Retinal pigment epithelial cell (primary cell): ENCODE measurements at regions not wholly inside any gene's neighbourhood (a gene's known extent, or its start where the extent isn't known, plus 50 kb on each side); places are given as distances from the start of the nearest gene placed in this dataset.
A peak's percentile ranks its signal among the peaks of the same experiment; 100 is the strongest.

ENCODE experiments used
- DNase-seq: peaks from one replicate; pipeline ENCODE4 v3.0.0-alpha.2; 2010; ENCODE audit warnings: low read depth
- H3K4me3 ChIP-seq: 2 replicates; pipeline ENCODE4 v1.5.1; 2011; ENCODE audit warnings: mild to moderate bottlenecking, low read length, control low read depth, moderate library complexity
- TF ChIP-seq, protein P1 (sequence below): conservative IDR thresholded peaks from 2 replicates; pipeline ENCODE4 v1.5.1; 2011; ENCODE audit warnings: low read depth, low read length, control low read depth, inconsistent platforms

DNA sequence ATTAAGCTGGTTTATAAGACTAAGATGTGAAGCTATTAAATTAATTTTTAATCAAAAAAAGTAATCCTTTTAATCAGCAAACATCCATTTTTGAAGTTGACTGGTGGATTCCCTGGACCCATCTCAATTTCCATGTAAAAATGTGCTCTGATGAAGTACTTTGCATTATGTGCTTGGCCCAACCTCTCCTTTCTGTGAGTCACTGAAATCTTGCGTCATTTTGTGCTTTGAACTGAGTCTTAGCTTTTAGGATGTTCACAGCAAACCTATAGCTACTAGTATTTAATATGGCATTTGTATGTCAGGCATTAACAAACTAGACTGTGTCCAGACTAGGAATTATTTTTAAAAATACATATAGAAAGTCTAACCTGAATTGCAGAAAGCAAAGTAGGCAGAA lies 55.0 kb upstream of the CDH12 start:
- peak; percentile 26 for DNase-seq
- TF ChIP-seq, protein P1, sequence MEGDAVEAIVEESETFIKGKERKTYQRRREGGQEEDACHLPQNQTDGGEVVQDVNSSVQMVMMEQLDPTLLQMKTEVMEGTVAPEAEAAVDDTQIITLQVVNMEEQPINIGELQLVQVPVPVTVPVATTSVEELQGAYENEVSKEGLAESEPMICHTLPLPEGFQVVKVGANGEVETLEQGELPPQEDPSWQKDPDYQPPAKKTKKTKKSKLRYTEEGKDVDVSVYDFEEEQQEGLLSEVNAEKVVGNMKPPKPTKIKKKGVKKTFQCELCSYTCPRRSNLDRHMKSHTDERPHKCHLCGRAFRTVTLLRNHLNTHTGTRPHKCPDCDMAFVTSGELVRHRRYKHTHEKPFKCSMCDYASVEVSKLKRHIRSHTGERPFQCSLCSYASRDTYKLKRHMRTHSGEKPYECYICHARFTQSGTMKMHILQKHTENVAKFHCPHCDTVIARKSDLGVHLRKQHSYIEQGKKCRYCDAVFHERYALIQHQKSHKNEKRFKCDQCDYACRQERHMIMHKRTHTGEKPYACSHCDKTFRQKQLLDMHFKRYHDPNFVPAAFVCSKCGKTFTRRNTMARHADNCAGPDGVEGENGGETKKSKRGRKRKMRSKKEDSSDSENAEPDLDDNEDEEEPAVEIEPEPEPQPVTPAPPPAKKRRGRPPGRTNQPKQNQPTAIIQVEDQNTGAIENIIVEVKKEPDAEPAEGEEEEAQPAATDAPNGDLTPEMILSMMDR, result no peak
- no peak overlapping the region for H3K4me3 ChIP-seq
